ENCODE measurements at regions not wholly inside any gene's neighbourhood (a gene's known extent, or its start where the extent isn't known, plus 50 kb on each side); places are given as distances from the start of the nearest gene placed in this dataset.

DNA sequence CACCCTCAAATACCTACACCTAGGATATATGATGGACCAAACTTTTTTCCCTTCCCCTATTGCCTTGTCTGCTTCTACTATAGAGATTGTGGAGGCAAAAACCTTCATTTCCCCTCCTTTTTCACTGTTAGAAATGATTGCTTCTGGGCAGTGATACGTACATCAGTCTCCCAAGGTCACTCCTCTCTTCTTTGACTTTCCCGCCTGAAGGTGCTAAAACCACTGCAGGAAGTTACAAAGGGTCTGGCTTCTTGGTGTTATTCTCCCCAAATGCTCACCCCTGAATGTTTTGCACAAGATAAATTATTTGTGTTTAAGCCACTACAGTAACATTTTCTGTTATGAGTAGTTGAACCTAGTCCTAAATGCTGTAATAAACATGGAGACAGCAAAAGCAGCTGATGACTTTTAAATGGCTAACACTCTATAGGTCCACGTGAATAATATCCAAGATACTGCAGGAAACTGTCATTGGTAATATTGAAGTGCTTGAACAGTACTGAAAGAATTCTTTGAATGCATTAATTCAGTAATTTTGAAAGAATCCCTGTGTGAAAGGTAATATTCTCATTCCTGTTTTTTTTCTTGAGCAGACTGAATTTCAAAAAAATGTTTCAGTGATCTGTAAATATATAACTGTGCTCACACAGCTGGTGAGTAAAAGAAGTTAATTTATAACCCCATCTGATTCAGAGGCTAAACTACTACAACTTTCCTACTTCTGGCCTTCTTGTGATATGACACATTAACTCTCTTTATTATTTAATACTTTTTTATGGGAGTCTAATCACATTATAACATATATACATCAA lies 865.1 kb downstream of the EFNB2 start:
- no peak for DNase-seq (ENCODE audit: low spot score in 2 of 2)
- TF ChIP-seq, protein P1, sequence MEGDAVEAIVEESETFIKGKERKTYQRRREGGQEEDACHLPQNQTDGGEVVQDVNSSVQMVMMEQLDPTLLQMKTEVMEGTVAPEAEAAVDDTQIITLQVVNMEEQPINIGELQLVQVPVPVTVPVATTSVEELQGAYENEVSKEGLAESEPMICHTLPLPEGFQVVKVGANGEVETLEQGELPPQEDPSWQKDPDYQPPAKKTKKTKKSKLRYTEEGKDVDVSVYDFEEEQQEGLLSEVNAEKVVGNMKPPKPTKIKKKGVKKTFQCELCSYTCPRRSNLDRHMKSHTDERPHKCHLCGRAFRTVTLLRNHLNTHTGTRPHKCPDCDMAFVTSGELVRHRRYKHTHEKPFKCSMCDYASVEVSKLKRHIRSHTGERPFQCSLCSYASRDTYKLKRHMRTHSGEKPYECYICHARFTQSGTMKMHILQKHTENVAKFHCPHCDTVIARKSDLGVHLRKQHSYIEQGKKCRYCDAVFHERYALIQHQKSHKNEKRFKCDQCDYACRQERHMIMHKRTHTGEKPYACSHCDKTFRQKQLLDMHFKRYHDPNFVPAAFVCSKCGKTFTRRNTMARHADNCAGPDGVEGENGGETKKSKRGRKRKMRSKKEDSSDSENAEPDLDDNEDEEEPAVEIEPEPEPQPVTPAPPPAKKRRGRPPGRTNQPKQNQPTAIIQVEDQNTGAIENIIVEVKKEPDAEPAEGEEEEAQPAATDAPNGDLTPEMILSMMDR (IDR thresholded peaks at IDR 0.05): no peak
- TF ChIP-seq POLR2A (IDR thresholded peaks at IDR 0.05): no peak
- WGBS, 2 donors: 89 to 92% methylated on average over 3 of the region's 3 CpGs
- H3K4me3 ChIP-seq (ENCODE audit: low read depth, poor library complexity, severe bottlenecking): no peak overlapping the region
- intact Hi-C loops (cut with DNase I; ENCODE audit: low total_unique reads): no loop called here

DNA sequence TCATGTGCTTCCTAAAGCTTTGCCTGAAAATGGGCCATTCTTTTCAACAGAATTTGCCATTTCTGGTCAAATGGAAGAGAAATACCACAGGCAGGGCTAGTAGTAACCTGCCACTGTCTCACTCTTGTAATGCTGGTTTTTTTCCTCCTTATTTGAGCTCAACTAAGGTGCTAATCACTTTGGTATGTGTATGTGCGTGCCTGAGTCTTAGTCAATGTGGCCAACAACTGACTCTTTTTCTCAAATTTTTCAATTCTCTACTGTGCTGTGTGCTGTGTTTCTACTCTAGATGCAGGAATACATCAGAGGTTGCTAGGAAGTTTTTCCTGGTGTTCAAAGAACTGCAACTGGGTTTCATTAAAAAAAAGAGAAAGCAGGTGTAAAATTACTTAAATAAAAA lies 870.2 kb downstream of the EFNB2 start:
- TF ChIP-seq, protein P1 (IDR thresholded peaks at IDR 0.05): no peak
- TF ChIP-seq POLR2A (IDR thresholded peaks at IDR 0.05): no peak
- intact Hi-C loops (cut with DNase I; ENCODE audit: low total_unique reads): no loop called here
- no peak for DNase-seq (ENCODE audit: low spot score in 2 of 2)
- 45 to 65% methylated on average over 1 of the region's 1 CpG for WGBS, 2 donors
- no peak overlapping the region for H3K4me3 ChIP-seq (ENCODE audit: low read depth, poor library complexity, severe bottlenecking)

DNA sequence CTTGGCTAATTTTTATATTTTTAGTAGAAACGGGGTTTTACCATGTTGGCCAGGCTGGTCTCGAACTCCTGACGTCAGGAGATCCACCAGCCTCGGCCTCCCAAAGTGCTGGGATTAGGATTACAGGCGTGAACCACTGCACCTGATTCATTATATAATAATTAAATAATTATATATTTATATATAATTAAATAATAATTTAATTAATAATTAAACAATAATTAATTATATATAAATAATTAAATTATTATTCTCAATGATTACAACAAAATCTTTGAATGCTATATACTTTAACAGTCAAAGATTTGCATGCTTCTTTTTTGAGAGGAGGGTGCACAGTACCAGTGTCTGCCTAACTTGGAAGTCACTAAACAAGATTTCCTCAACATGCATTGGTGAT lies 872.3 kb downstream of the EFNB2 start:
- intact Hi-C loops (cut with DNase I; ENCODE audit: low total_unique reads): no loop called here
- TF ChIP-seq, protein P1 (IDR thresholded peaks at IDR 0.05): no peak
- no peak for TF ChIP-seq POLR2A (IDR thresholded peaks at IDR 0.05)
- 93 to 98% methylated on average over 5 of the region's 5 CpGs for WGBS, 2 donors
- no peak for DNase-seq (ENCODE audit: low spot score in 2 of 2)
- no peak overlapping the region for H3K4me3 ChIP-seq (ENCODE audit: low read depth, poor library complexity, severe bottlenecking)

DNA sequence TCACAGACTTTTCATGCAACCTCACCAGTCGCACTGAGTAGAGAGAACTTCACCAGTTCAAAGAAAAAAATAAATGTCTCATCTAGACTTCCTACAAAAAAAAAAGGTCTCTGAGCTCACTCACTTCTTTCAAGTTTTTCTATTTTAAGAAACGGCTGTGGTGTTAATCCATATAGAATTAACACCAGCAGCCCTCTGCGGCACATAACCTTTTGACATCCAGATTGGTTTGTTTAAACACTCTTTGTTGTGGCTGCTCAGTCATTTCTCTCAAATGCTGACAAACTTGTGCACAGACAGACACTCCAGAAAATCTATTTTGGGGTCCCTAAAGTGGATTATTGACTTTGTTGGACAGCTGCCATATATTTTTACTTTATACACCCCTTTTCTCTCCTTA lies 874.9 kb downstream of the EFNB2 start:
- TF ChIP-seq, protein P1 (IDR thresholded peaks at IDR 0.05): no peak
- no peak for TF ChIP-seq POLR2A (IDR thresholded peaks at IDR 0.05)
- intact Hi-C loops (cut with DNase I; ENCODE audit: low total_unique reads): no loop called here
- DNase-seq (ENCODE audit: low spot score in 2 of 2): no peak
- WGBS, 2 donors: 68 to 77% methylated on average over 3 of the region's 3 CpGs
- no peak overlapping the region for H3K4me3 ChIP-seq (ENCODE audit: low read depth, poor library complexity, severe bottlenecking)

DNA sequence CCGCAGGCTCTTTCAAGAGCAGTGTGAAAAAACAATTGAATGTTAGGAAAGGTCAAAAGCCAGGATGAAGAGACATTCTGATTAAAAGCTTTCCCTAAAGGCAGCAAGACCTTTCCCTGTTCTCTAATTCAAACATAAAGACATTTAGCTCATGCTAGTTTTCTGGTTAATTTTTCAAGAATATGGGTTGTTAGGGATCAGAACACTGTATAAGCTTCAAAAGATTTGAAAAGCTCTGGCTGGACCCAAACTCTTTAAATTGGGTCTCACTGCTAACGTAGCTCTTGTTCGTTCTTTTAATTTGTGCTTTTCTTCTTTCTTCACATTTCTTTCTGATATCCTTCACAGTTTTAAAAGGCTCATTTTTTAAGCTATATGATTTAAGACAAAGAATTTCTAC lies 877.0 kb downstream of the EFNB2 start:
- intact Hi-C loops (cut with DNase I; ENCODE audit: low total_unique reads): no loop called here
- TF ChIP-seq, protein P1 (IDR thresholded peaks at IDR 0.05): no peak
- TF ChIP-seq POLR2A (IDR thresholded peaks at IDR 0.05): no peak
- 80 to 91% methylated on average over 3 of the region's 3 CpGs for WGBS, 2 donors
- no peak overlapping the region for H3K4me3 ChIP-seq (ENCODE audit: low read depth, poor library complexity, severe bottlenecking)
- DNase-seq (ENCODE audit: low spot score in 2 of 2): no peak

DNA sequence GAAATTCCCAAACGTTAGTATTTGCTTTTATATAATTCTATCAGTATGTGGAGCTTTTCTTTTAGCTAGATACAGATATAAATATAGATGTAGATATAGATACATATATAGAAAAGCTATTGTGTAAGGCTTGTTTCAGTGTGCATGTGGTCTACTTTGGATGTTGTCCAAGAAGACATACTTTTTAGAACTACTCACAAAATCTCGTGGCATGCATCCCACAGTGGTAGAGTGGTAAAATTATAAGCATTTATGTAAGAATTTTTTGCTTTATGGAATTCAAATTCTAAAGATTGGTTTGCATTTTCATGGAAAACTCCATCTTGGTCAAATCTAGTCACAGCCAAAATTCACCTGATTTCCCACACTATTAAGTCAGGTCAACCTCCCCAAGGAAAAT lies 880.4 kb downstream of the EFNB2 start:
- TF ChIP-seq POLR2A (IDR thresholded peaks at IDR 0.05): no peak
- TF ChIP-seq, protein P1 (IDR thresholded peaks at IDR 0.05): no peak
- intact Hi-C loops (cut with DNase I; ENCODE audit: low total_unique reads): no loop called here
- no peak overlapping the region for H3K4me3 ChIP-seq (ENCODE audit: low read depth, poor library complexity, severe bottlenecking)
- WGBS, 2 donors: 33 to 39% methylated on average over 2 of the region's 2 CpGs
- DNase-seq (ENCODE audit: low spot score in 2 of 2): no peak

All from lower leg skin (tissue), 4 donors.